HG03025 (cell line): ENCODE measurements at regions not wholly inside any gene's neighbourhood (a gene's known extent, or its start where the extent isn't known, plus 50 kb on each side); places are given as distances from the start of the nearest gene placed in this dataset.
"Not testable (repeated sequence)": the region's sequence is repeated elsewhere in the genome, so short reads cannot be mapped to it uniquely, and the experiment has no call there.

Experiments
- ATAC-seq: cut with Tn5 transposase; IDR thresholded peaks from one replicate; pipeline ENCODE4 v1.9.1; 2021; ENCODE audit warnings: mild to moderate bottlenecking, moderate library complexity; ENCODE audit not compliant: unreplicated experiment, low FRiP score

DNA sequence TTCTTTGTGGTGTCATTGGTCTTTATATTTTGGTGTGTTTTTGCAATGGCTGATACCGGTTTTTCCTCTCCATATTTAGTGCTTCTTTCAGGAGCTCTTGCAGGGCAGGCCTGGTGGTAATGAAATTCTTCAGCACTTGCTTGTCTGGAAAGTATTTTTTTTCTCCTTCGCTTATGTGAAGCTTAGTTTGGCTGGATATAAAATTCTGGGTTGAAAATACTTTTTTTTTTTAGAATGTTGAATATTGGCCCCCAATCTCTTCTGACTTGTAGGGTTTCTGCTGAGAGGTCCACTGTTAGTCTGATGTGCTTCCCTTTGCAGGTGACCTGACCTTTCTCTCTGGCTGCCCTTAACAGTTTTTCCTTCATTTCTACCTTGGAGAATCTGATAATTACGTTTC lies 82.7 kb downstream of the XCL2 start:
- ATAC-seq = not testable (repeated sequence)

DNA sequence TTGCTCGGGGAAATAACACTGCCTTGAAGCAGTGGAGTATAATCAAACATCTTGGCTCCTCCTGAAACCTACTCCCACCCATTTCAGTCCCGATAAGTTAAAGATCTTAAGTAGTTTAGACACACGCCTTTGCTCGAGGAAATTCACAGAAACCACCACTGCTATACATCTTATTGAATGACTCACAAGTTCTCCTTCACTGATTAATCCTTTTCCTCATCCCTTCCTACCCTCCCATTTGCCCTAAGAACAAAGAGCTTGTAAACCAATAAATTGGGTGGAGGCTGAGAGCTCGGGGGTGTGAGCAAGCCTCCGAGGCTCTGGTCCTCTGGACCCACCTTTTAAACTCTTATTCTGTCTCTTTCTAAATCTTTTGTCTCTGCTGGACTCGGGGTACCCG lies 86.5 kb downstream of the XCL2 start:
- ATAC-seq = not testable (repeated sequence)

DNA sequence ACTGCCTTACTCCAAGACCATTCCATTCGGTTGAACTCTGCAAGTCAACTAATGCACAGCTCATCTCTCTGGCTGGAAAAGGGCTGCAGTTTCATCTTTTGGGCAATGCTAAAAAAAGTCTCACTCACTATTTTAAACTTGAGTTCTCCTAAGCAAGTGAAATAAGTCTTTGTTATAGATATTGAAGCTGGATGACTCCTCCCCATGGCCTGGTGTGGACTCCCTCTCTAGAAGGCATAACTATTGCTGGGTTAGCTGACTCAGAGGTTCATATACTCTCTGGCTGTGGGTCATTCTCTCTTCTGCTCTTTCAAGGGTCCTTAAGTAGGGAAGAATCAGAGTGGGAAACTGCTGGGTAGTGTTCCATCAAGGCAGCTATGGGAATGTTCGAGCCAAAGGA lies 88.0 kb downstream of the XCL2 start:
- ATAC-seq = no peak

DNA sequence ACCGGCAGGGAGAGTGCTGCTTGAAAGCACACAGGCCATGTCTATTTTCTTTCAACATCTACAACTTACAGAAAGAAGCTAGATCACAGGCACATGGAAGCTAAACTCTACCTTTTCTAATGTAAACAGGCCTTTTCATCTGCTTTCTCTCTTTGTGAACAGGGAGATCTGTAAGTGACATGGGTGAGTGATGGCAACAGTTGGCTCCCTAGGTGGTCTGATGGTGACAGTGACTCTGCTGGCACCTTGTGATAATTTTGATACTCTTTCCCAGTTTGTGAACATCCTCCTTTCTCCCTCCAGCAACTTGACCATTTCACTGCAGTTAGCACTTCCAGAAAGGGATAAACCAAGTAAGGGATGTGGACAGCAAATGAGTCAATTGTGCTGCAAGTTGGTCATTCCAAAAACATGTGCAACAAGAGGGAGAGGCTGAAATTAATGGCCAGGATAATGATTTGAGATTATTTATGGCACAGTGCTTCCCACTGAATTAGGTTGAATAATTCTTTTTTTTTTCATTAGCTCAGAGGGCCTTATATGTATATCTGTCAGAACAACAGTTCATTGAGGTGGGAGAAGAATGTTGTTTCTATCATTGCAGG lies 89.5 kb downstream of the XCL2 start:
- ATAC-seq = no peak

DNA sequence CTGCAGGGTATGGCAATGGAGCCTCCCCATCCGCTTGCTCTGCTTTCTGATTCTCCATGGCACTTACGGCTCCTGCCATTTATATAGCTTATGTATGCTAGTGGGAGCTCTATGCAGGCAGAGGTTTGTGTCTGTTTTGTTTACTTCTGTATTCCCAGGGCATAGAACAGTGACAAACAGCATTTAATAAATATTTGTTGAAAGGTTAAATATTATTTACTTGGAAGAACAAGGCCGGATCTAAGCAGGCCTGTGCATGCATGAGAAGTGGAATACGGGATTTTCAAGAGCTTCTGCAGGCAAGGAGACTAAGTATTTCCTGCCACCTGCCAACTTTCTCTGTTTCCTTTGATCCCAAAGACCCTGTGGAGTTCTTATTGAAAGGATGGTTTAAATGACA lies 90.7 kb downstream of the XCL2 start:
- ATAC-seq = no peak

DNA sequence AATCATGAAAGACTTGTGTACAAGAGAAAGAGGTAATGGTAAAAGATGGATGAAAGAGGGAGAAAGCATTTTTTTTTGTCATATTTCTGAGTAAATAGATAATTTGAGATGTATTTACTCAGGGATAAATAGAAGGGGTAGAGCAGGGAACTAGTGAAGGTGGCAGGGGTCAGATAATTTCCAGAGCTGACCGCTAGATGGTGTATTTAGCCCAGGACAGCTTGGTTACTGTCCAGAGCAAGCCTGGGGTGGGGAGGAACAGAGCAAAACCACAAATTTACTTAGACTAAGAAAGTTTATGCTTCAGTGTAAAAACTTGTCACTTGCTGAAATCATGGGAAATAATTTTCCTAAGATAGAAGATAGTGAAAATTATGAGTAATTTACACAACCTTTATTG lies 91.5 kb downstream of the XCL2 start:
- ATAC-seq = no peak

DNA sequence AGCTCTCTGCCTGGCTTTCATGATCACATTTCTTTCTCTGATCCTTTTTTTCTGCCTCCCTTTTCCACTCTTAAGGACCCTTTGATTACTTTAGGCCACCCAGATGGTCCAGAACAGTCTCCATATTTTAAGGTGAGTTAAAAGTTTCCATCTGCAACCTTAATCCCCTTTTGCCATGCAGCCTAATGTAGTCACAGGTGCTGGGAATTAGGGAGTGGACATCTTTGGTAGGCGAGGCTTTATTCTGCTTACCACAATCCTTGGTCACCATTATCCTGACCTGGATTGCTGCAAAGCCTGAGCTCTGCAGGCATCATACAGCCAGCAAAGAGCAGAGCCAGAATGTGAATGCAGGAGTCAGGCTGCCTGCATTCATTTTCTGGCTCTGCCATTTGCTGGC lies 95.9 kb downstream of the XCL2 start:
- no peak for ATAC-seq

DNA sequence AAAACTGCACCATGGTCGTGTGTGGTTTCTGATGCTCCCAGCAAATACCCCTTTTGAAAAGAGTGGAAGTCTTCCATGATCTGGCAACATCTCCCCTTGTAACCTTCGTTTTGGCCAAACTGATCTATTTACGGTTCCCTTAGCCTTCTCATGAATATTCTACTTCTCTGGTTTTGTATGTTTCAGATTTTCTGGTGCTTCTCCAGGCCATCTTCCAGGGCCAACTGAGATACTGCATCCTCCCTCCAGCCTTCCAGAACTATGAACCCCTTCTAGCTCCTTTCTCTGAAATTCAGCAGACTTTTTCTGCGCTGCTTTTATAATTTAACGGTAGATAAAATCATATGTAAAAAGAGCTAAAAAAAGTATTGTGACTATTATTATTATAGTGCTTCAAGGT lies 97.7 kb downstream of the XCL2 start:
- no peak for ATAC-seq

DNA sequence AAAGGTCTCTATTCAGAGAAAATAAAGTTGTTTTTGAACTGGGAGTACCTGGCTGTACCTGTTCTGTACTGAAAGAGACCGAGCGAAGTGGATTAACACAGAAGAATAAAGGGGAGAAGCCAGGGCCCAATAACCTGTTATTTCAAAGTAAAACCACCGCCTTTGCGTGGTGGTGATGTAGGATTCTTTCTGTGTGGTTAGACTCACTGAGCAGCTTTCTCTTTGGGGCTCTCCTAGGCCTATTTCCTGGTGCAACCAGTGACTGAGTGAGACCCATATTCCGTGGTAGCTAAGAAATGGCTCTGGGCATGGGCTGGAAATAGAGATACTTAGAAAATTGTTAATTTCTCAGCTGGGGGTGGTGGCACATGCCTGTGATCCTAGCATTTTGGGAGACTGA lies 99.9 kb downstream of the XCL2 start:
- ATAC-seq = no peak

DNA sequence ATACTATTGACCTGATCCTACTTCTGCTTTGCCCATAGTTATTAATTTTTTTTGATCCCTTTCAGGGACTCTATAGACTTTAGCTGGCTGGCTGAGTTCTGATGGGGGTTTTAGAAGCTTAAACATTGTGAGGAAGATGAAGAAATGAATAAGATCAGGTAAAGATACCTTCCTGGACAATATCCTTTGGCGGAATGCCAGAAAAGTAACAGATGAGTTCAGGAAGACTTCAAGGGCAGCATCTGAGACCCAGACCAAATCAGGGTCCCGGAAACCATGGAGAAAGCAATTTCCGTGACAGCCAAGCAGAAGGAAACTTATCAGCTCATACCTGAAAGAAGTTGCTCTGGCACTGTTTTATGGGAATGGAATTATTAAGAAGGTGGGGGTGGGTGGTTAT lies 100.4 kb downstream of the XCL2 start:
- no peak for ATAC-seq

DNA sequence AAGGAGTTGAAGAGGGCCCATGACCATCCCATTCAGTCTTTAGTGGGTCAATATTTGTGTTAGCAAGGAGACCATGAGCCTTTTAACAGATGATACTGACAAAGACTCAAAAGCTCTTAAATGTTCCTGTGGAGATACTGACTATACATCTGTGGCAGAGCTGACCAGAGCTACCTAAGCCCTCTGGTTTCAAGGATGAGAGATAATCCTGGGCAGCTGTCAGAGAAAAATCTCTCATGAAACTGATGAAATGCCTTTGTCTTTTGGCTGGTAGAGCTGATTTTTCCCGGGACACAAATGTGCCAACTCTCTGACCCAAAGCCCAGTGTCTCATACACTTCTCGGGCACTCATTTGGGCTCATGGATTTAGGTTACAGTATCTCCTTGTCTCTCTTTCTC lies 100.9 kb downstream of the XCL2 start:
- no peak for ATAC-seq

DNA sequence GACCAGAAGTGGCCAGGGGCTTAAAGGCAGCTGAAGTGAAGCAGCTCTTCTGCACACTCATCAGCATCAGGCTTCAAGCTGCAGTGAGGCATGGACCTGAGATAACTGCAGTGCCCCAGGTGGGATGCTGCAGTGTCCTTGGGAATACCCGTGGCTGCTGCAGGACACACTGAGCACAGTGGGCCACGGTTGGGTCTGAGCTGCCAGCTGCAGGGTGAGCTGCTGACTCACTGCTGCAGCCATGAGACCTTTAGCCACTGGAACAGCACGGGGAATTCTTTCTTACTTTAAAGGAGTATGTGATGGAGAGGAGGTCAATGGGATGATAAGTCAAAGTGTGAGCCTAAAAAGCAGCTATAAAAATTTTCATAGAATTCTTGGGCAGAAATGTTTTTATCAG lies 102.1 kb downstream of the XCL2 start:
- ATAC-seq = no peak

DNA sequence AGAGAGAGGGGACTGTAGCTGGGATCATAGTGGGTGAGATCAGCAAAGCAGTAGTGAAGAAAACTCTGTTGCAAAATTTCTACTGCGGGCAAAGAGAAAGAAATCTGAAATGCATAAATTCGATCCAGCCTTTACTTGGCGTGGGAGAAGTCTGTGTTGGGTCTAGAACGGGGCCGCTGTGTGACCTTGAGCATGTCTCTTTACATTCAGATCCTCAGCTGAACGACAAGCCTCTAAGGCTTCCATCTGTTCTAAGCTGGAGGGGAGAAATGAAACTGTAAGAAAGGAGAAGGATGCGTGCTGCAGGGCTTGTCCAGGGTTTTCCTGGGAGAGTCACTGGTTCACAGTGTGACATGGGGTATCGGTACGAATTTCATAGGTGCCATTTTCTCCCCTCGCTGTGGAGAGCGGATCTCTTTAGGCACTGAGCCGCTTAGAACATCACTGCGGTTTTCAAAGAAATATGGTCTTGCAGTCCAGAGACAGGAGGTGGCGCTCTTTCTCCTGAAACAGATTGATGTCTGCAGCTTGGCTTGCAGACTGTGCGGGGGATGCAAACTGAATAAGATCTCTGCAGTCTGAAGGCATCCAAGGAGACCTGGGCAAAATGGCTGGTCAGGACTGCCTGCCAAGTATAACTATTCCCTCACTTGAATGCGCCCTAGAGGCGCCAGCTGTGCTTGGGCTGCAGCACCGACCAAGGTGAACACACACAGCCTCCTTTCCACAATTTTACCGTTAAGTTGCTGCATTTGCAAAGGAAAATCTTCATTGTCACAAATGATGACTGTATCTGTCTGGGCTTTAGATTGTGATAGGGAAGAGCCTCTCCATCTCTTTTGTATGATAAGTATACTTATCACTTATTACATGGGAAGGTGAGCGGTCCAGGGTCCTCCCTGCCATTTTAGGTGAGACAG lies 104.1 kb downstream of the XCL2 start:
- no peak for ATAC-seq

DNA sequence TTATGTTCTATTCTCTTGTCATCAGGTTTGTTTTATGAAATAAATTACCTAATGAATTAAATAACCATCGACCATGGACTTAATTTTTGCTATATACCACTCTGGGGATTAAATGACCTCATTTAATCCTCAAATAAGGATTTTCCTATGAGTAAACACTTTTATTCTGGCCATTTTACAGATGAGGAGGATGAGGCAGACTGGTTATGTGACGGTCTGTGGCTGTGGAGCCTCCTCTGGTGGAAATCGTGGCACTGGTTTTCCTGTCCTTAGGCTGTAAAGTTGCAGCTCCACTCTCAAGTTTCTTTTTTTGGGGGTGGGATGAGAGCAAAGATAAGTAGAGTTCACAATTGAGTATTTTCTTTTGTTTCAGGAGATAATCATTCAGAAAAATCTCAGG lies 105.2 kb downstream of the XCL2 start:
- ATAC-seq = no peak

DNA sequence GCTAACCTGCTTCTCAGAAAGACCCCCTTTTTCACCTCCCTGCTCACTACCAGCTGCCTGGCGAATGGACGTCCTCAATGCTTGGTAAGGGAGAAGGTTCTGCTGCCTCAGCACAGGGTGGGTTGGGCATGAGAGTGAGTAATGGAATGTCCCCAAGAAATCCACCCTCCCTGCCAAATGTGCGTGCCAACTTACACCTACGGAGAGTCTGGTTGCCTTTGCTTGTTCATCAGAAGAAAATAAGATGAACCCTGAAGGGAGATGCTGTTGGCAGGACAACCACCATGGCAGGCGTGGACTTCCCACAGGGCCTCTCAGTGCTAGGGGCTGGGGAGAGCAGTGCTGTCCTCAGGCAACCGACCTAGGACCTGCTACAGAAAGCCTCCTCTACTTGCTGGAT lies 106.0 kb downstream of the XCL2 start:
- ATAC-seq = no peak

DNA sequence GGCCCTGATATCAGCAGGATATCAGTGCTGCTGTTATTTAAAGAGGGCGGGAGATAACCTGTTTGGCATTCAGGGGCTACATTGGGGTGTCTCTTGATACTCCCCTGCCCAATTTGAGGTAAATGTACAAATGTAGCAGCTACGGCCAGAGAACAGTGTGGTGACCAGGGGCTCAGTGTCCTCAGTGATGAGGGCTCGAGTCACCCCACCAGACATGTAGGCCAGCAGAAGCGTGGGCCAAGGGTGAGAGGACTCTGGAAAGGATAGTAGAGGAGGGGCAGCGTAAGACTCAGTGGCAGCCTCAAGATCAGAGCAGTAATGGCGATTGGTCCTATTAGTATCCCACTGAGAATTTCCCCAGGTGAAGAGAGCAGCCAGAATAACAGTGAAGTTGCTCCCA lies 108.4 kb downstream of the XCL2 start:
- ATAC-seq = no peak

DNA sequence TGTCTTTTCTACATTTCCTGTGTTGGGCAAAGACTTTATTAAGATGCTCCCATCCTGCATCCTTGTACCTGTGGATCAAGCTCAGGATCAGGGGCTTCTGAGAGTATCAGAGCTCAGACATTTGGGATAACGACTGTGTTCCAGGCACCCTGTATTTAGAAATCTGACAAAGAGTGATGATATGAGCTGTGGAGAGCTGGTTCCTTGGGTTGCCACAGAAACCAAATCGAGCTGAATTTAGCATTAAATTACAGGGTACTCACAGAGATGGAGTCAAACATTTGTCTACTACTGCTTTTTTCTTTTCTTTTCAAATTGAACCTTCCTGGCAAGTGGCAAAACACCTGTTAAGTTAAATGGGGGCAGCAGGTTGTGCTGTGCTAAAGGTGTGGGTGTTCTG lies 110.6 kb downstream of the XCL2 start:
- ATAC-seq = no peak

DNA sequence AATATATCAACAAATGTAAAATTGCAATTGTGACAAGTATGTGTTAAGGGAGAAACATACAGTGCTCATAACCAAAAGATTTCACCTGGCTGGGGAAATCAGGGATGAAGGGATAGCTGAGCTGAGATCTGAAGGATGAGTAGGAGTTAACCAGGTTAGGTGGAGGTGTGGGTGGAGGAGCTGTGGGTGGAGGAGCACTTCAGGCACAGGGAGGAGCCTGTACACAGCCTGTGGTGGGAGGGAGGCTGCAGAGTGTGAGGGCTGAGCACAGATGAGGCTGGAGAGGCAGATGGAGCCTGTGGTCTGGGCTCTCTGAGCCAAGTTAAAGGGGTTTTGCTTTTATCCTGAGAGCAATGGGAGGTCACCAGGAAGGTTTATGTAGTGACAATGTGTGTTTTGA lies 111.9 kb downstream of the XCL2 start:
- ATAC-seq = no peak

DNA sequence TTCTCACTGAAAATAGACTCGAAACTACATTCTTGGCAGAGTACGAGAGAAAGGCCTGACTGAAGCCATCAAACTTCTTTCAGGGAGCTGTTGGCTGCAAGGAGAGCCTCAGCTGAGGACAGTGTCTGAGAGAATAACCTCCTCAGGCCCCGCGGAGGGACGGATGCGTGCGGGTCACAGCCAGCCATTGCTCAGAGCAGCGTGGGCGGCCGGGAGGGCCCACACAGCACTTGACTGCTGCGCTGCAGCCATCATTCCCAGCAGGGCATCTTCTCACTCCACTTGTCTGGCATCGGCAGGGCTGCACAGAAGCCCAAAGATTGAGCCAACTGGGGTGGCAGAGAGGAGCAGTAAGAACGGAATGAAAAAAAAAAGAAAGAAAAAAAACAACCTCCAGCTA lies 113.5 kb downstream of the XCL2 start:
- no peak for ATAC-seq

DNA sequence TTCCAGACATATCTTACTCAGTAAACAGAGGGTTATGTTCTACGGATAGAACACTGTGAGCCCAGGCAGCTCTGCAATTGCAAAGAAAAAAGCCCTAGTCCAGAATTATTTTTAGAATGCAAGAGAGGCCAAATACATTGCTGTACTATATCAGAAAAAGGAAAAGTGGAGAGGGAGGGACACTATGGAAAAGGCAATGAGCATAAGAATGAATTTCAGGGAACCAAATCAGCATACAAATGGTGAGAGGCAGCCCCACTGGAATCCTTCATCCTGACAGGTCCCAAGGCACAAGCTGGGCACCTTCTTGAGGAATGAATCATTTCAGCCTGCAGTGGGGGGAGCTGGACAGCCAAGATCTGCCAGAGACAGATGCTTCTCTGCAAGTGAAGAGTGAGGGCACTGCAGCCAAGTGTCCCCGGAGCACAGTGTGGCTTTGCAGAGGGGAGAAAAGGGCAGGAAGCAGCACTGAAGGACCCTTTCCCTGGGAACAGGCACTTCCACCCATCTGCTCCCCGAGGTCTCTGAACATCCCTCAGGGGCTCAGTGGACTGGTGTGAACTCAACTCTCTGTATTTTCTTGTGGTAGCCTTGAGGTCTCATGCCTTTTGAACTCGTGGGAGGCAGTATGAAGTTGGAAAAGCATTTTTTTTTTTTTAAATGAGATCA lies 115.6 kb downstream of the XCL2 start:
- ATAC-seq = no peak

DNA sequence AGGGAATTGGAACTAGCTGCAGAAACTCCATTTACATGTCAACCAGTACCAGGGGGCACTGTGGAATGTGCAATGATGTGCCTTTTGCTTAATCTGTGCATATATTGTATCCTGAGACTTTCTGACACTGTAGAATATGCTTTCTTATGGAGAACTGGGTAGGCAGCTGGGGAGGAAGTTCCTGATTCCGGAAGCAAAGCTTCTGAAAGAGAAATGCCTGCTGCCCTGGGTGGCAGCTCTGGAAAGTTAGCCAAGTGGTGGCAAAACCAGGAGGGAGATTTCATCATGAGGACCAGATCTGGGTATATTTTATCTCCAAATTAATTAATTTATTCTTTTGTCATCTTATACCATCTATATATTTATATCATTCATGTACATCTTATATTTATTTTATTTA lies 116.7 kb downstream of the XCL2 start:
- no peak for ATAC-seq

DNA sequence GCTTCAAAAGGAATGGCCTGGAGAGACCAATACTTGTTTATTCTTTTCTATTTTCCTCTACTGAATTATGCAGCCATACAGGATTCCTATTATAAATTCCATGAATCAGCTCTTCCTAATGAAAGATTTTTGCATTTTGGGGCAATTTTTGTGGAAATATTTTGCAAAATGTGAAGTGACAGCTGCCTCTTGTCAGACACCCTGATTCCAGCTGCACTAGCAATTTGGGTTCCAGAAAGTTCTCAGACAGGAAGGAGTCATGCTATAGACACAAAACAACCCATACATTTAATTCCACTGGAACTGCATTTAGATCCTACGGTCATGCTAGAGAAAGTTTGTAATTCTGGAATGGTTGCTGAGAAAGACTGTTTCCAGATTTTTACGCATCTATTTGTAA lies 119.5 kb downstream of the XCL2 start:
- ATAC-seq = no peak
